NCI-H524 (cell line): ENCODE measurements at regions not wholly inside any gene's neighbourhood (a gene's known extent, or its start where the extent isn't known, plus 50 kb on each side); places are given as distances from the start of the nearest gene placed in this dataset.
A peak's percentile ranks its signal among the peaks of the same experiment; 100 is the strongest.

Experiments
- DNase-seq, 2 experiments: peaks; one replicate each; lab custom pipeline; 2025; lab: John Stamatoyannopoulos, UW

- peak; percentile 74 to 81 for DNase-seq
Measured at GRCh38 chr11:76721755-76722677, 51.5 kb upstream of the LRRC32 start.

DNA sequence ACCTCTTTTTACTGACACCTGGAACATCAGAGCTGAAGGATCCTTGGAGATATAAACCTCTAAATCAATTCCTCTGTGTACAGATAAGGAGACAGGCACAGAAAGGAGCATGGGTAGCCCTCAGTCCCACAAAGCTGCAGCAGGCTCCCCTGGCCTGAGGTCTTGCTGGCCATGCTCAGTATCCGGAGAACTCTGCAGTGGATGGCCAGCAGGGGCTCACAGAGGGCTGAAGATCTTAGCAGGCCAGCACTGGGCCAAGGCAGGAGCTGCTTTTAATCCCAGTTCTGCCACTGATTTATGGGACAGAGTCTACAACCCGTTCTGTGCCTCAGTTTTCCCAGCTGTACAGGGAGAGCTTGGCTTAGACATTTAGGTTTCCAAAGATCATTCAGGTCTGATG lies 52.6 kb upstream of the LRRC32 start:
- no peak for DNase-seq

DNA sequence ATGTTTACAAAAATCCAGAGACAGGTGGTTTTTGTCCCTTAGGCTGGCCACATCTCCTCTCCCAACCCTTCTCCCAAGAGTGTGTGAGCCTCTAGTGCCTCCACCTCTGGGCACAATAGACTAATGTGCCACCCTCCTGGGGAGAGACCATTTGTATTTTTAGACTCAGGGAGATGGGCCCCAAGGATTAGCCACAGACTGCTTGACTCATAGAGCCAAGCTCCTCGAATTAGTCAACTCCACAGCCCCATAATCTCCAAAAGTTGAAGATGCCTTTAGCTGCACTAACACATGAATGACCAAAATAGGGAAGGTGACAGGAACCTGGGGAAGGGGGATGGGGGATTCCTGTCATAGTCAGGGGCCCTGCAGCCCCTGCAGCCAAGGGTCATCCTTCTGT lies 53.0 kb upstream of the LRRC32 start:
- DNase-seq = no peak

DNA sequence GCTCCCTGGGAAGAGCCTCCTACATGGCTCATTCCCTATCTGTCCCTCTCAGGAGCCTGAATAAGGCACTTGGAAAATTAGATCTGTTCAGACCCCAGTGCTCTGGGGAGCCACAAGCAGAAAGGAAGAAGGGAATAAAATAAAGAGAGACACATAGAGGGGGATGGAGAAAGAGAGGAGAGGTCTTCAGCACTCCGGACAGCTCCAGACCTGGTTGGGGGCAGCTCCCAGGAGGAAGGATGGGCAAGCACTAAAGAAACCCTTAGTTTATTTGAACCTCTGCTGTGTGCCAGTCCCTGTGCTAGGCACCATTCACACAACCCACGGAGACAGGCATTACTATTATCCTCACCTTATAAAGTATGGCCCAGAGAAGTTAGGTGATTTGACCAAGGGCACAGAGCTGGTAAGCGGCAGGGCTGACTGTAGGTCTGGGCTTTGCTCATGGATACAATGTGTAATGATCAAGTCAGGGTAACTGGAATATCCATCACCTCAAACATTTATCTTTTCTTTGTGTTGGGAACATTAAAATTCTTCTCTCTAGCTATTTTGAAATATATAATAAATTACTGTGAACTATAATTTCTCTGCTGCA lies 53.7 kb upstream of the LRRC32 start:
- no peak for DNase-seq

DNA sequence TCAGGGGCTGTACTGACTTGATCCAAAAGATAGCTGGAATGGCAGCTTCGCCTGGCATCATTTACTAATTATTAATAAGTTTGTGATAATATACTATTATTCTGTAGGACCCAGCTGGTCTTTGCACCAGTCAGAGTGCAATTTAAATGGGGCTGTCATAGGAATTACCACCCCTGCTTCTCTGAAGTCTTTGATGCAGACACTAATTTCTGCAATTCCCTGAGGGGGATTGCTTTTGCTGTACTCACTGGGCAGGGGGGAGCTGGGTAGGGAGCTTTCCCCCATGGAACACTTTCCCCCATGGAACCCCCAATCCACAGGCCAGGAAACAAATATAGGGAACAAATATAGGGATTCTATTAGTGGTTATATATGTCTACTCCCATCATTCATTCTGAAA lies 54.9 kb upstream of the TSKU start:
- DNase-seq = no peak

- no peak for DNase-seq
Measured at GRCh38 chr11:76728778-76729177, 54.4 kb upstream of the TSKU start.

DNA sequence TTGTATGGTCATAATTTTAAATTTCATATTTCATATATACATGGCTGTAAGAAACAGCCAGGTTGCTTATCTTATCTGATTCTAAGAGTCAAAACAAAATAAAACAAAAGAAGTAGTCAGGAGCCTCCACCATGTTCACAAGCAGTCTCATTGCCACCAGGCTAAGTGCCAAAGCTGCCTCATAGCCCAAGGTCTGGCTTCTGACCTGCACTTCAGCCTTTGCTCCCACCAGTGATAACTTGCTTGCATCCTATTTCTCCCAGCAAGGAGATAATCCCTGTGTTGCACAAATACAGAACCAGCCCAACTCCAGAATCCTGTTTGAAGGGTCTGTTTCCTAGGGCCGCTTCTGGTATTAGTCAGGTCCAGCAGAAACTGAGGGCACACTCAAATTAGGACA lies 53.9 kb upstream of the TSKU start:
- DNase-seq = no peak

DNA sequence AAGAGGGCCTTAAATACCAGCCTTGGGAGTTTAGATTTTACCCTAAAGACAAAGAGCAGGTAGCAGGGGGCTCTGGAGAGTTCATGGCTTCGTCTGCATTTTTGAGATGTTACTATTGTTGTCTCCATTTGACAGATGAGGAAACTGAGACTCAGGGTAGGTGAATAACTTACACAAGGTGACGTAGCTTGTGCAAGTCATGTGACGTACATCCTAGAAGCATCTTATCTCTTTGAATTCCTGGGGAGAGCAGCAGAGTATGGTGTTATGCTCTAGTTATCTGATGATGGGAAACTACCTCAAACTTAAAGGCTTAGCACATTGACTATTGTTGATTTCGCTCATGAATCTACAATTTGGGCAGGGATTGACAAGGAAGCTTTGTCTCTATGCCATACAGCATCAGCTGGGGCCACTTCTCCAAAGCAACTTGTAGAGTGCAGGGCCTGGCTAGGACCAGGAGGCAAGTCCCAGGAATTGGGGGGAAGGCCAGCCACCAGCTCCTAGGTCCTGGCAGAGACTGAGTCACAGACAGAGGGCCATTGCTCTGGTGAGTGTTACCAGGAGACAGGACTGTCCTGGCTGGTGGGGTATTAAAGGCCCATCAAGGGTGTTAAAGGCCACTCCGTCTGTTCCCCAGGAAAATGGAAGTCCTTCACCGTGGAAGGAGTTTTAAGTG lies 52.1 kb upstream of the TSKU start:
- no peak for DNase-seq

GRCh38 chr11:76732643-76733042 lies 50.5 kb upstream of the TSKU start:
- DNase-seq = no peak
